ENCODE measurements at regions not wholly inside any gene's neighbourhood (a gene's known extent, or its start where the extent isn't known, plus 50 kb on each side); places are given as distances from the start of the nearest gene placed in this dataset.

- Mint-ChIP-seq H3K4me1 (peaks cover 47 to 50% of the 10 kb centered on the region in 2 experiments), H3K27me3 (ENCODE audit: low read depth) (no peaks in the 10 kb centered on the region), H3K9me3 (peaks cover 14% of the 10 kb centered on the region in 2 experiments), H3K4me3 (peak overlapping the region in 1 of 2 experiments; percentile 63; a peak in 2 of 5 replicates), H3K36me3 (ENCODE audit: insufficient read depth in 1 of 3, low read depth in 3 of 3) (peaks cover 8 to 27% (median 16%) of the 10 kb centered on the region in 3 experiments), H3K27ac (peak overlapping the region; percentile 94 to 100 (median 99))
- H2BK15ac ChIP-seq (ENCODE audit: low read depth, low read length), result no peak overlapping the region
- no peak overlapping the region for H3K14ac ChIP-seq (ENCODE audit: insufficient read depth, low read length)
- H3K27me3 ChIP-seq (ENCODE audit: insufficient read depth, low read length), result no peaks in the 10 kb centered on the region
- no peak overlapping the region for H4K91ac ChIP-seq (ENCODE audit: insufficient read length, low read depth, low read length)
- H3K79me2 ChIP-seq (ENCODE audit: insufficient read depth, low read length), result no peaks in the 10 kb centered on the region
- H3K9ac ChIP-seq (ENCODE audit: extremely low read depth, insufficient read length, low read length), result no peak overlapping the region
- no peak overlapping the region for H2BK20ac ChIP-seq (ENCODE audit: low read depth, low read length, poor library complexity, severe bottlenecking)
- no peak overlapping the region for H2BK5ac ChIP-seq (ENCODE audit: insufficient read length, low read length)
- H2BK12ac ChIP-seq (ENCODE audit: insufficient read length, low read depth, low read length), result no peak overlapping the region
- no peak overlapping the region for H3K56ac ChIP-seq (ENCODE audit: insufficient read length, low read depth, low read length)
- H3K23ac ChIP-seq (ENCODE audit: insufficient read length, low read depth, low read length), result no peak overlapping the region
- no peaks in the 10 kb centered on the region for H4K20me1 ChIP-seq (ENCODE audit: control insufficient read depth, insufficient read depth, insufficient read length)
- no peak overlapping the region for H3T11ph ChIP-seq (ENCODE audit: low read length)
- no peak overlapping the region for H2AFZ ChIP-seq (ENCODE audit: low read length)
- no peak overlapping the region for H4K5ac ChIP-seq (ENCODE audit: insufficient read length, low read depth, low read length)
- no peak overlapping the region for H2BK120ac ChIP-seq (ENCODE audit: low read depth, low read length, poor library complexity, severe bottlenecking)
- no peak overlapping the region for H4K8ac ChIP-seq (replicated peaks; ENCODE audit: insufficient read length, low read depth, low read length)
- TF ChIP-seq, protein P1, sequence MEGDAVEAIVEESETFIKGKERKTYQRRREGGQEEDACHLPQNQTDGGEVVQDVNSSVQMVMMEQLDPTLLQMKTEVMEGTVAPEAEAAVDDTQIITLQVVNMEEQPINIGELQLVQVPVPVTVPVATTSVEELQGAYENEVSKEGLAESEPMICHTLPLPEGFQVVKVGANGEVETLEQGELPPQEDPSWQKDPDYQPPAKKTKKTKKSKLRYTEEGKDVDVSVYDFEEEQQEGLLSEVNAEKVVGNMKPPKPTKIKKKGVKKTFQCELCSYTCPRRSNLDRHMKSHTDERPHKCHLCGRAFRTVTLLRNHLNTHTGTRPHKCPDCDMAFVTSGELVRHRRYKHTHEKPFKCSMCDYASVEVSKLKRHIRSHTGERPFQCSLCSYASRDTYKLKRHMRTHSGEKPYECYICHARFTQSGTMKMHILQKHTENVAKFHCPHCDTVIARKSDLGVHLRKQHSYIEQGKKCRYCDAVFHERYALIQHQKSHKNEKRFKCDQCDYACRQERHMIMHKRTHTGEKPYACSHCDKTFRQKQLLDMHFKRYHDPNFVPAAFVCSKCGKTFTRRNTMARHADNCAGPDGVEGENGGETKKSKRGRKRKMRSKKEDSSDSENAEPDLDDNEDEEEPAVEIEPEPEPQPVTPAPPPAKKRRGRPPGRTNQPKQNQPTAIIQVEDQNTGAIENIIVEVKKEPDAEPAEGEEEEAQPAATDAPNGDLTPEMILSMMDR (conservative IDR thresholded peaks at IDR 0.05), result no peak
- peak overlapping the region; percentile 17 for H2AK5ac ChIP-seq (ENCODE audit: insufficient read length, low read length)
- H3K27ac ChIP-seq (ENCODE audit: insufficient read length, low read depth, low read length), result peak overlapping the region; percentile 94
- H3K23me2 ChIP-seq (ENCODE audit: insufficient read length, low read depth, low read length, poor library complexity, severe bottlenecking), result peaks cover 6% of the 10 kb centered on the region
- no peak overlapping the region for H3K4ac ChIP-seq (ENCODE audit: low read depth, low read length)
- H3K9me3 ChIP-seq (ENCODE audit: control insufficient read depth, low read depth, low read length), result peaks cover 5% of the 10 kb centered on the region
- DNase-seq, result no peak
- H3K4me2 ChIP-seq (ENCODE audit: insufficient read depth, insufficient read length, low read length), result peak overlapping the region; percentile 41
- H3K79me1 ChIP-seq (ENCODE audit: insufficient read depth, low read depth, low read length, poor library complexity, severe bottlenecking), result no peaks in the 10 kb centered on the region
- peaks cover 12% of the 10 kb centered on the region for H3K4me1 ChIP-seq (ENCODE audit: insufficient read depth, low read length)
- peak overlapping the region; percentile 47 for H3K18ac ChIP-seq (ENCODE audit: insufficient read length, low read depth, low read length)
These were observed 315.8 kb downstream of the BLID start for GRCh38 chr11:121800240-121800639.
